HepG2 (cell line): ENCODE measurements at regions not wholly inside any gene's neighbourhood (a gene's known extent, or its start where the extent isn't known, plus 50 kb on each side); places are given as distances from the start of the nearest gene placed in this dataset.
A peak's percentile ranks its signal among the peaks of the same experiment; 100 is the strongest.

Source experiments
- ATAC-seq: fragments of 200-7000 bp; cut with Tn5 transposase; 3 replicates; pipeline ENCODE4 v1.9.1; 2020; ENCODE audit warnings: mild to moderate bottlenecking, moderate library complexity
- BruUV-seq: library from RNA; stranded (reverse); fragments of 400-500 nt; replicated peaks from 2 replicates; lab custom pipeline; 2021; lab: Mats Ljungman, UMichigan
- CTCF ChIA-PET: fragments of 300-600 bp; formaldehyde crosslinking; extraction: SDS; loops from one replicate; lab custom pipeline; 2021; ENCODE audit warnings: low total read pairs, inconsistent platforms, low intra/inter-chr PET ratio; lab: Yijun Ruan, JAX
- POLR2A ChIA-PET: fragments of 350-600 bp; sonication (Branson Sonifier 250); formaldehyde crosslinking; loops from one replicate; lab custom pipeline; 2020; ENCODE audit warnings: antibody characterized with exemption, inconsistent platforms; lab: Yijun Ruan, JAX
- DNase-seq: peaks from one replicate; pipeline ENCODE4 v3.0.0-alpha.2; 2015; ENCODE audit warnings: low spot score
- FAIRE-seq: peaks from 3 replicates; lab custom pipeline; 2011; peaks lifted over from hg19 to GRCh38; lab: Jason Lieb, UNC
- H2AFZ ChIP-seq: one replicate; pipeline ENCODE4 v1.6.1; 2011; ENCODE audit warnings: low read length, inconsistent platforms
- H3K27ac ChIP-seq: fragments of 300-600 bp; 3 replicates; pipeline ENCODE4 v1.8.0; 2011; ENCODE audit warnings: mixed run types, mild to moderate bottlenecking, mixed read lengths, low read length, inconsistent platforms; ENCODE audit not compliant: insufficient read depth; ENCODE audit errors: extremely low read length
- H3K27me3 ChIP-seq, 2 experiments: fragments of 200-600 bp in 1 of 2; 2 replicates in 1 of 2; 3 replicates in 1 of 2; pipeline versions ENCODE4 v1.6.0 to v1.8.0; 2011; ENCODE audit warnings: low read length in 2 of 2, mild to moderate bottlenecking in 2 of 2, moderate library complexity in 2 of 2, inconsistent platforms in 1 of 2; ENCODE audit not compliant: insufficient read depth in 2 of 2, control insufficient read depth in 1 of 2
- H3K36me3 ChIP-seq, 2 experiments: fragments of 200-600 bp in 1 of 2; replicated peaks in 1 of 2; 2 replicates in 1 of 2; 3 replicates in 1 of 2; pipeline versions ENCODE4 v1.5.1 to v1.8.0; 2011; ENCODE audit warnings: low read length in 2 of 2, inconsistent platforms in 1 of 2; ENCODE audit not compliant: insufficient read depth in 2 of 2, control insufficient read depth in 1 of 2
- H3K4me1 ChIP-seq: 2 replicates; pipeline ENCODE4 v1.5.1; 2012; ENCODE audit warnings: low read length, inconsistent platforms; ENCODE audit not compliant: insufficient read depth
- H3K4me2 ChIP-seq: 2 replicates; pipeline ENCODE4 v1.6.0; 2011; ENCODE audit warnings: low read depth, low read length, inconsistent platforms
- H3K4me3 ChIP-seq, 3 experiments: fragments of 200-600 bp in 1 of 3; sonication (generic), shearing (Covaris generic) in 1 of 3; replicated peaks in 1 of 3; 2 replicates each; pipeline ENCODE4 v1.5.1; 2011 to 2016; ENCODE audit warnings: low read length in 3 of 3, inconsistent platforms in 2 of 3, low read depth in 2 of 3, mild to moderate bottlenecking in 2 of 3, control low read depth in 1 of 3, mixed read lengths in 1 of 3; ENCODE audit not compliant: insufficient read depth in 1 of 3
- H3K79me2 ChIP-seq: one replicate; pipeline ENCODE4 v1.6.1; 2011; ENCODE audit warnings: low read length, inconsistent platforms; ENCODE audit not compliant: insufficient read depth
- H3K9ac ChIP-seq: 2 replicates; pipeline ENCODE4 v1.6.0; 2011; ENCODE audit warnings: mild to moderate bottlenecking, low read depth, low read length, inconsistent platforms; ENCODE audit not compliant: insufficient read depth
- H3K9me3 ChIP-seq: 2 replicates; pipeline ENCODE4 v1.5.1; 2012; ENCODE audit warnings: mild to moderate bottlenecking, low read length
- H4K20me1 ChIP-seq: 2 replicates; pipeline ENCODE4 v1.6.0; 2011; ENCODE audit warnings: inconsistent platforms, mild to moderate bottlenecking, low read length, moderate library complexity; ENCODE audit not compliant: insufficient read depth
- BCLAF1 ChIP-seq: fragments of 450-650 bp; IDR thresholded peaks from 2 replicates; pipeline ENCODE4 v1.6.1; 2017; ENCODE audit warnings: mild to moderate bottlenecking
- CBFB ChIP-seq: sonication (generic); formaldehyde crosslinking; IDR thresholded peaks from 2 replicates; pipeline ENCODE4 v1.4.0; 2020; ENCODE audit warnings: missing genetic modification reagents
- HNF4G ChIP-seq, 2 experiments: sonication (generic) in 1 of 2; formaldehyde crosslinking in 1 of 2; IDR thresholded peaks; 2 replicates each; pipeline versions ENCODE4 v1.4.0 to v1.6.1; 2011 to 2020; ENCODE audit warnings: borderline replicate concordance in 2 of 2, low read depth in 2 of 2, mild to moderate bottlenecking in 2 of 2, low read length in 1 of 2, missing genetic modification reagents in 1 of 2, moderate library complexity in 1 of 2
- KDM4B ChIP-seq: sonication (generic); formaldehyde crosslinking; IDR thresholded peaks from 2 replicates; pipeline ENCODE4 v1.4.0; 2020; ENCODE audit warnings: missing genetic modification reagents
- TEF ChIP-seq: sonication (generic); formaldehyde crosslinking; IDR thresholded peaks from 2 replicates; pipeline ENCODE4 v1.5.0; 2020; ENCODE audit warnings: missing genetic modification reagents
- THAP8 ChIP-seq: sonication (generic); formaldehyde crosslinking; IDR thresholded peaks from 2 replicates; pipeline ENCODE4 v1.5.1; 2020; ENCODE audit warnings: missing genetic modification reagents, mild to moderate bottlenecking, borderline replicate concordance
- ZNF446 ChIP-seq: sonication (generic); formaldehyde crosslinking; IDR thresholded peaks from 2 replicates; pipeline ENCODE4 v1.5.0; 2020; ENCODE audit warnings: mild to moderate bottlenecking, missing genetic modification reagents
- ZNF652 ChIP-seq: IDR thresholded peaks from 2 replicates; pipeline ENCODE4 v1.6.1; 2016; ENCODE audit warnings: low read depth, borderline replicate concordance
- ZNF720 ChIP-seq: sonication (generic); formaldehyde crosslinking; IDR thresholded peaks from 2 replicates; pipeline ENCODE4 v1.4.0; 2020; ENCODE audit warnings: missing genetic modification reagents
- WGBS: methylation state at CpG from one replicate; pipeline ENCODE4 v1.1.6; 2017; ENCODE audit warnings: low lambda C conversion rate; 5-methylcytosine and 5-hydroxymethylcytosine counted together
- in situ Hi-C: cut with HindIII; loops from 2 replicates; pipeline ENCODE4 v1.10.0; 2017; ENCODE audit warnings: low pct_unique_long_range_greater_than_20kb; ENCODE audit not compliant: extremely low pct_ligation_motif_present
- intact Hi-C: fragments of 100-400 bp; cut with micrococcal nuclease; formaldehyde crosslinking; loops from one replicate; pipeline ENCODE4 v1.10.0; 2022; ENCODE audit not compliant: unreplicated experiment

DNA sequence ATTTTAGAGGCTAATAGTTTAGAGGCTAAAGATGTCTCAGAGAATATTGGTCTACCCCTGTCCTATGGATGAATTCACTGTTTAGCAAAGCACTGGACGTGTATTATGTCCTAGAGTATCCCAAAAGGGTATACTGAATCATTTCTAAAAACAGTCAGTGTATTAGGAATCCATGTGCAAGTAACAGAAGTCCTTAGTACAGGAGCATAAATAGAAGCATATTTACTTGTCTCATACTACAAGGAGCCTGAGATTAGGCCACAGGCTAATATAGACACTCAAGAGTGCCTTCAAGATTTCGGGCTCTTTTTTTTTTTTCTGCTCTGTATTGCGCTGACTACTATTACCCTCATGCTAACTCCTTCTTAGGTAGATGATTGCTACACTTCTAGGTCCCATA lies 518.9 kb downstream of the USP25 start:
- ChIA-PET POLR2A (no interaction called here), CTCF (no interaction called here)
- H3K4me1 ChIP-seq = no peaks in the 10 kb centered on the region
- TF ChIP-seq ZNF720 (CRISPR knock-in tag) (no peak), ZNF446 (CRISPR knock-in tag) (no peak), CBFB (CRISPR knock-in tag) (no peak), ZNF652 (CRISPR knock-in tag) (no peak), HNF4G (IDR thresholded peaks at IDR 0.05; ENCODE audit: borderline replicate concordance, low read depth, low read length) (no peak), HNF4G (CRISPR knock-in tag; IDR thresholded peaks at IDR 0.05; ENCODE audit: borderline replicate concordance, low read depth) (no peak), THAP8 (CRISPR knock-in tag) (no peak)
- DNase-seq (no peak), FAIRE-seq (no peak), ATAC-seq (no peak)
- H3K27me3 ChIP-seq = no peaks in the 10 kb centered on the region
- H4K20me1 ChIP-seq = no peaks in the 10 kb centered on the region
- in situ Hi-C loops (no loop called here), intact Hi-C loops (no loop called here)
- no peak overlapping the region for H3K4me3 ChIP-seq
- no peak overlapping the region for H3K4me2 ChIP-seq
- no peaks in the 10 kb centered on the region for H3K36me3 ChIP-seq
- H3K27ac ChIP-seq = no peak overlapping the region
- peak overlapping the region; percentile 27 for H2AFZ ChIP-seq
- H3K9ac ChIP-seq = no peak overlapping the region
- H3K79me2 ChIP-seq = no peaks in the 10 kb centered on the region
- WGBS = 12% methylated on average over 3 of the region's 3 CpGs
- BruUV-seq = no TSS peak
- no peaks in the 10 kb centered on the region for H3K9me3 ChIP-seq

DNA sequence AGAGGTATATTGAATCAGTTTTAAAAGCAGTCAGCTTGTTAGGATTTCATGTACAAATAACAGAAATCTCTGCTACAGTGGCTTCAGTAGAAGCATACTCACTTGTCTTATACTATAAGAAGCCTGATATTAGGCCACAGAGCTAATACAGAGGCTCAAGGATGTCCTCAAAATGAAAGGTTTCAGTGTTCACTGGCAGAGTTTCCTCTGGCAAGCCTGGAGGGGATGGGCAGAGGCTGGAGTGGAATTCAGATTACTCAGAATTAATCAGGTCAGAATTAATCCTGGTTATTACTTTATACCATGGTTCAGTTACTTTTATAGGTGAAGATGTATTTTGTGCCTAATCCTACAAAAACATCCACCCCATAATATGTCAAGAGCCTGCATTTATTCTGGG lies 520.5 kb downstream of the USP25 start:
- Histone ChIP-seq H3K9me3 (no peaks in the 10 kb centered on the region), H2AFZ (no peak overlapping the region), H3K36me3 (no peaks in the 10 kb centered on the region)
- BruUV-seq = no TSS peak
- no peak for FAIRE-seq
- no peak for TF ChIP-seq BCLAF1
- TF ChIP-seq TEF = no peak
- no peak for TF ChIP-seq KDM4B (CRISPR knock-in tag)
- TF ChIP-seq, all 625 proteins: peak for 0
- ChIA-PET POLR2A (no interaction called here), CTCF (no interaction called here)
- H3K79me2 ChIP-seq = no peaks in the 10 kb centered on the region
- intact Hi-C loops = no loop called here
- no peak overlapping the region for H3K4me3 ChIP-seq
- H3K9ac ChIP-seq = no peak overlapping the region
- no peak overlapping the region for H3K4me2 ChIP-seq
- in situ Hi-C loops = no loop called here
- ATAC-seq (no peak), DNase-seq (no peak)
- no peaks in the 10 kb centered on the region for H4K20me1 ChIP-seq
- H3K27me3 ChIP-seq = no peaks in the 10 kb centered on the region
- H3K27ac ChIP-seq = no peak overlapping the region
- H3K4me1 ChIP-seq = no peaks in the 10 kb centered on the region
